Adrenal gland (tissue), 9 donors: ENCODE measurements at regions not wholly inside any gene's neighbourhood (a gene's known extent, or its start where the extent isn't known, plus 50 kb on each side); places are given as distances from the start of the nearest gene placed in this dataset.

ENCODE experiments used
- DNase-seq, 7 donors: peaks; one replicate each; pipeline ENCODE4 v3.0.0-alpha.2; 2019 to 2020
- H3K27ac ChIP-seq, 5 donors: fragments of 200-600 bp; sonication (generic) in 4 of 5; 1 replicate in 3 of 5; 2 replicates in 2 of 5; pipeline versions ENCODE4 v1.5.1 to v1.8.0; 2016 to 2020; ENCODE audit warnings: mild to moderate bottlenecking in 1 of 5
- H3K27me3 ChIP-seq: fragments of 200-600 bp; 2 replicates; pipeline ENCODE4 v1.8.0; 2021
- H3K36me3 ChIP-seq, 2 donors: fragments of 200-600 bp; replicated peaks in 1 of 2; 1 replicate in 1 of 2; 2 replicates in 1 of 2; pipeline versions ENCODE4 v1.5.1 to v1.8.0; 2018 to 2022
- H3K4me1 ChIP-seq, 2 donors: fragments of 200-600 bp; replicated peaks in 1 of 2; 1 replicate in 1 of 2; 2 replicates in 1 of 2; pipeline versions ENCODE4 v1.5.1 to v1.8.0; 2018 to 2021
- H3K4me3 ChIP-seq, 4 donors: fragments of 200-600 bp; sonication (generic) in 3 of 4; one replicate each; pipeline ENCODE4 v1.5.1; 2016 to 2018
- H3K9me3 ChIP-seq, 3 donors: fragments of 200-600 bp; sonication (generic) in 1 of 3; replicated peaks in 1 of 3; 1 replicate in 2 of 3; 2 replicates in 1 of 3; pipeline versions ENCODE4 v1.5.1 to v1.8.0; 2016 to 2021
- POLR2A ChIP-seq, 2 donors: fragments of 450-650 bp; IDR thresholded peaks; one replicate each; pipeline ENCODE4 v1.6.1; 2017; ENCODE audit warnings: antibody characterized with exemption in 2 of 2, mild to moderate bottlenecking in 2 of 2, moderate library complexity in 1 of 2
- WGBS, 4 donors: extraction: QIAGEN DNeasy Blood & Tissue Kit in 2 of 4; methylation state at CpG; one replicate each; pipeline versions ENCODE4 v1.1.5 to v1.1.7; 2013 to 2017; 5-methylcytosine and 5-hydroxymethylcytosine counted together
- intact Hi-C, 2 donors: fragments of 100-400 bp; cut with DNase I; formaldehyde crosslinking; loops; one replicate each; pipeline versions ENCODE4 v1.14.1 to v1.15.0; 2022 to 2023
- TF ChIP-seq, protein P1 (sequence below), 6 experiments: fragments of 450-650 bp in 4 of 6; fragments of 200-600 bp in 2 of 6; sonication (generic) in 1 of 6; IDR thresholded peaks; 1 replicate in 5 of 6; 2 replicates in 1 of 6; pipeline versions ENCODE4 v1.5.1 to v1.8.0; 2016 to 2021; ENCODE audit warnings: antibody characterized with exemption in 6 of 6, mild to moderate bottlenecking in 2 of 6, moderate library complexity in 1 of 6
- donor health status: healthy with polysubstance abuse.
- donor health status: Bipolar disorder and iron deficiency.
- donor health status: DM: yes; HTN: yes; CAD: no.
- donor health status: DM: no; HTN: no; CAD: no.
- donor health status: DM: no; HTN: no; CAD: no.

DNA sequence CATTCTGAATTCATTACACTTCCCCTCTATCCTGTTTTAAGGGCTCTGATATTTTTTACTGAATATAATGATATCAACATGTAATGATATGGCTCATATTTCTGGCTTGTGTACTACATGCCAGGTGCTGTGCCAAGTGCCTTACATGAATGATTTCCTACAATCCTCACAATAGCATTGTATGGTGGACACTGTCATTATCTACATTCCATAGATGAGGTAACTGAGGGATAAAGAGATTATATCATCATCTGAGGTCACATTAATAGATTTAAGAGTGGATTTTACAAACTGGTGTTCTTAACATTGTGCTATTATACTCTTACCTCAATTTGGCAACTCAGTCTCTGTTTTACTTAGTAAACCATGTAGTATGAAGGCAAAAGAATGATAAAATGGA is 502.0 kb downstream of the LIG4 start:
- no peak overlapping the region for H3K4me3 ChIP-seq
- no peak for DNase-seq
- H3K36me3 ChIP-seq, result no peaks in the 10 kb centered on the region
- no peak for TF ChIP-seq POLR2A (IDR thresholded peaks at IDR 0.05)
- TF ChIP-seq, protein P1, sequence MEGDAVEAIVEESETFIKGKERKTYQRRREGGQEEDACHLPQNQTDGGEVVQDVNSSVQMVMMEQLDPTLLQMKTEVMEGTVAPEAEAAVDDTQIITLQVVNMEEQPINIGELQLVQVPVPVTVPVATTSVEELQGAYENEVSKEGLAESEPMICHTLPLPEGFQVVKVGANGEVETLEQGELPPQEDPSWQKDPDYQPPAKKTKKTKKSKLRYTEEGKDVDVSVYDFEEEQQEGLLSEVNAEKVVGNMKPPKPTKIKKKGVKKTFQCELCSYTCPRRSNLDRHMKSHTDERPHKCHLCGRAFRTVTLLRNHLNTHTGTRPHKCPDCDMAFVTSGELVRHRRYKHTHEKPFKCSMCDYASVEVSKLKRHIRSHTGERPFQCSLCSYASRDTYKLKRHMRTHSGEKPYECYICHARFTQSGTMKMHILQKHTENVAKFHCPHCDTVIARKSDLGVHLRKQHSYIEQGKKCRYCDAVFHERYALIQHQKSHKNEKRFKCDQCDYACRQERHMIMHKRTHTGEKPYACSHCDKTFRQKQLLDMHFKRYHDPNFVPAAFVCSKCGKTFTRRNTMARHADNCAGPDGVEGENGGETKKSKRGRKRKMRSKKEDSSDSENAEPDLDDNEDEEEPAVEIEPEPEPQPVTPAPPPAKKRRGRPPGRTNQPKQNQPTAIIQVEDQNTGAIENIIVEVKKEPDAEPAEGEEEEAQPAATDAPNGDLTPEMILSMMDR (IDR thresholded peaks at IDR 0.05), result no peak
- intact Hi-C loops, result no loop called here
- no peaks in the 10 kb centered on the region for H3K4me1 ChIP-seq
- H3K27ac ChIP-seq, result no peak overlapping the region
- H3K27me3 ChIP-seq, result no peaks in the 10 kb centered on the region
- H3K9me3 ChIP-seq, result no peaks in the 10 kb centered on the region

- Histone ChIP-seq H3K36me3 (no peaks in the 10 kb centered on the region), H3K27me3 (no peaks in the 10 kb centered on the region), H3K27ac (no peak overlapping the region), H3K9me3 (no peaks in the 10 kb centered on the region), H3K4me3 (no peak overlapping the region), H3K4me1 (no peaks in the 10 kb centered on the region)
- WGBS, 4 donors, result 56 to 74% (median 67%) methylated on average over 9 of the region's 9 CpGs
- intact Hi-C loops, result no loop called here
- TF ChIP-seq POLR2A (IDR thresholded peaks at IDR 0.05), result no peak
- TF ChIP-seq, protein P1 (IDR thresholded peaks at IDR 0.05), result no peak
- DNase-seq, result no peak
These were observed 503.0 kb downstream of the LIG4 start for GRCh38 chr13:107712145-107712860.

DNA sequence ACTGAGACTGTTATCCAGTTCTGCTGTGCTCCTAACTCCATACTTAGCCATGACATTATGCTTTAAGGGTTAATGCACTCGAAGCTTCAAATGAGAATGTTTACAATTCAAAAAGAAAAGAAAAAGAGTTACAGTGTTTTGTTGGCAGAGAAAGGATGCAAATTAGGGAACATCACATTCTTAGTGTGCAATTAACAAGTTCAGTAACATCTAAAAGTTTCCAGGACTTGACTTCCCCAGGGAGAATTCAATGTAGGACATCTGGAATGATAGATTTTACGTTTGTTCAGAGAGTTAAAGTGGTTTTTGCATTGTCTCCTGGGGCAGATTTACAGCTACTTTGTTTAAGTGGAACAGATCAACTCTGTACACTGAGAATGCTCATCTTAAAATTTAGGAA is 525.2 kb downstream of the LIG4 start:
- no peaks in the 10 kb centered on the region for H3K4me1 ChIP-seq
- no peak overlapping the region for H3K27ac ChIP-seq

GRCh38 chr13:107685876-107686275 is 529.5 kb downstream of the LIG4 start:
- Histone ChIP-seq H3K27me3 (no peaks in the 10 kb centered on the region), H3K4me3 (no peak overlapping the region), H3K9me3 (no peaks in the 10 kb centered on the region), H3K36me3 (no peaks in the 10 kb centered on the region), H3K27ac (no peak overlapping the region), H3K4me1 (no peaks in the 10 kb centered on the region)
- WGBS, 4 donors, result 83 to 92% (median 86%) methylated on average over 9 of the region's 9 CpGs
- intact Hi-C loops, result no loop called here
- no peak for TF ChIP-seq POLR2A (IDR thresholded peaks at IDR 0.05)
- TF ChIP-seq, protein P1 (IDR thresholded peaks at IDR 0.05), result no peak
- no peak for DNase-seq

More for the DNA sequence above, 525.2 kb downstream of the LIG4 start:
- WGBS, 4 donors, result 14 to 21% (median 18%) methylated on average over 2 of the region's 2 CpGs
- Histone ChIP-seq H3K4me3 (no peak overlapping the region), H3K36me3 (no peaks in the 10 kb centered on the region), H3K9me3 (peaks cover 0 to 9% (median 0%) of the 10 kb centered on the region in 3 donors), H3K27me3 (no peaks in the 10 kb centered on the region)
- TF ChIP-seq, protein P1 (IDR thresholded peaks at IDR 0.05), result no peak
- no peak for TF ChIP-seq POLR2A (IDR thresholded peaks at IDR 0.05)
- intact Hi-C loops, result no loop called here
- DNase-seq, result no peak
